ENCODE measurements at regions not wholly inside any gene's neighbourhood (a gene's known extent, or its start where the extent isn't known, plus 50 kb on each side); places are given as distances from the start of the nearest gene placed in this dataset.

GRCh38 chr6:168896321-168896720 is 357.3 kb downstream of the THBS2 start:
- TF ChIP-seq CTCF (IDR thresholded peaks at IDR 0.05) (no peak), POLR2A (IDR thresholded peaks at IDR 0.05) (no peak)

Measured in tibial nerve (tissue), 3 donors.